RPMI8226 (cell line): ENCODE measurements at regions not wholly inside any gene's neighbourhood (a gene's known extent, or its start where the extent isn't known, plus 50 kb on each side); places are given as distances from the start of the nearest gene placed in this dataset.
A peak's percentile ranks its signal among the peaks of the same experiment; 100 is the strongest.

Experiments
- DNase-seq: peaks from one replicate; pipeline ENCODE4 v3.0.0-alpha.2; 2015

GRCh38 chr7:85561706-85562105 is 374.9 kb upstream of the SEMA3D start:
- DNase-seq, result no peak

DNA sequence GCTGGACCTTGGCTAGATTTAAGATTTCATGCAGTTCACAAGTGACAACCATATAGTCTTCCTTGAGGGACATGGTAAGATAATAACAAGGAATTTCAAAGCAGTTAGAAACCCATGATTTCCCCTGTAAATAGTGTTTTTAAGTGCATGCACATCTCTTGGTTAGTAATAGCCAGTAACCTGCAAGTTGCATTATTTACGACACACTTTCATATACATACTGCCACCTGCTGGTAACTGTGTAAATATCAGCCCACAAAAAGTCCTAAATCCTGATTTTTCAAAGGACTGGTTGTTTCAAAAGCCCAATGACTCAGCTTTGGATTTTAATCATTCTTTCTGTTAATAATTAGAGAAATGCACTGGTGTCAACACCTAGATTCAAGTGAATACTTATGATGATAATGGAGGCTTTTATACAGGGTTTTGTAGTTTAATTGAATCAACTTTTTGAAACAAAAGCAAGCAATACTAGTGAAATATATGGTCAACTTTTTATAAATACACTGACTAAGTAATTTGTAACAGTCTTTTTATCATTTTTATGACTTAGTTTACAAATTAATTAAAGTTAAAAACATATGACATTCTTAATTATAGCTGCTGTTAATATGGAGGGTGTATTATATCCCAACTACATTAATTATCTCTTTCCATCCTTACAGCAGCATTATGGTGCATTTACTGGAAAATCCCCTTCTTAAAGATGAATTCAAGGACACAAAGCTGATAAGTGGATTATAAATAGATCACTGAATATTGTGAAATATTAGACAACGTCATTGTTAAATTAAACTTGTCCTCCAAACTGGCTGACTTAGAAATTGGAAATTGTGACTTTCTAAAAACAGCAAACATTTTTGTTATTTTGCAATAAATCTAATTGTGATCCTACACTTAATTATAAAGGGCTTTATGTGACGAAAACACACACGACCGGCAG is 367.7 kb upstream of the SEMA3D start:
- peak; percentile 67 for DNase-seq

DNA sequence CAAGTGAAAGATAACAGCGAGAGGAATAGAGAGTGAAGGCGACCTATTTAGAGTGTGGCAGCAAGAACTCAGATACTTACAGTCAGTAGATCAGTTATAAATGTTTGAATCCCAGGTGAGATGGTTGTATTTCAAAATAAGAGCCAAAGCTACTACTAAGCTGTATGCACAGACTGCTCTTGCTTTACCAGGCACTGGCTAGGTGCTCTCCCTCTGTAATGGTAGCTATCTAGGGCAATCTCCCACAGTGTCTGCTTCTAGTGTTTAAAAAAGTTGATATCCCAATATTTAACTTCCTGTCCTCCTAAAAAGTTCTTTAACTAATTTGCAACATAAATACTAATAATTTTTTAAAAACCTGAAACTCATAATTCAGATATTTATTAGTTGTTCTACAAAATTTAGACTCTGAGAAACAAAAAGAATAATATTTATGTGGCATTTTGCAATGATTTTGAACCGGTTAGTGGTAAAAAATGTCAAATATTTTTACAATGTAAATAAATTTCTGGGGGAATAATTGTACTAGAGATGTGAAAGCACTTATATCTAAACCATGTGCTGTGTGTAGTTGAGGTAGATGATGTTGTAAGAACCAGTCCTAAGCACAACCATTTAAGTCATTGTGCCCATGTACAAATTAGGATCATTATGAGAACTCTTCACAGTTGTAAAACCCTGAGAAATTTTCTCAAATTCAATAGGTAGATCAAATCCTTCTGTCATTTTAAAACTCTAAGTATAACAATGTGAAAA is 349.3 kb upstream of the SEMA3D start:
- no peak for DNase-seq

DNA sequence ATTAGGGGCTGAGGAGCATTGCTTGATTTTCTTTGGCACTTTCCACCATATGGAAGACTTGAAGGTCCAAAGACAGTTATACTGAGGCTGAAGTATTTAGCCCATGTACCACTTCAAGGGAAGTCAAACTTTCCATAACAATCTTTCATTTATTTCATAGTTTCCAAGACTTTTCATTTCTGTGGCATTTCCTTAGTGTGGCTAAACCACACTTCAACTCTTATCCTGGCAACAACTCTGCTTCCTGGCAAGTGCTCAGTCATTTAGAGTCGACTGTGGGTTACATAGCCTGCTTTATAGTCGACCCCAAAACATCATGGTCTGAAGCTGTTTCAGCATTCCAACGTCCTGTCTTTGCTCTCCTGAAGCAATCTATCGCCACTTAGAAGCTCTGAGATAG is 343.0 kb upstream of the SEMA3D start:
- DNase-seq, result no peak

DNA sequence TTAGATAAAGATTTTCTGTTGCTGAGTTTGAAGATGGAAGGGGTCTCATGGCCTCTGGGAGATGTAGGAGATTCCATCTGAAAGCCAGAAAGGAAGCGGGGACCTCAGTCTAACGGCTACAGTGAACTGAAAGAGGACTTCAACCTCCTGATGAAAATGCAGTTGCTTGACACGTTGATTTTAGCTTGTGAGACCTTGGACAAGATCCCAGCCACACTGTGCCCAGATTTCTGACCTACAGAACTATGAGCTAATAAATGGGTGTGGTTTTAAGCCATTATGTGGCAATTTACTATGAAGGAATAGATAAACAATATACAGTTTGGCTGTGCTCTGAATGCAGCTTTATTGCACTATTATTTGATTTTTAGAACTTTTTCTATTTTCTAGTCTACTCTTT is 342.3 kb upstream of the SEMA3D start:
- no peak for DNase-seq

GRCh38 chr7:85528581-85528980 is 341.7 kb upstream of the SEMA3D start:
- no peak for DNase-seq

- no peak for DNase-seq
Observed at GRCh38 chr7:85525676-85526075, 338.8 kb upstream of the SEMA3D start.

DNA sequence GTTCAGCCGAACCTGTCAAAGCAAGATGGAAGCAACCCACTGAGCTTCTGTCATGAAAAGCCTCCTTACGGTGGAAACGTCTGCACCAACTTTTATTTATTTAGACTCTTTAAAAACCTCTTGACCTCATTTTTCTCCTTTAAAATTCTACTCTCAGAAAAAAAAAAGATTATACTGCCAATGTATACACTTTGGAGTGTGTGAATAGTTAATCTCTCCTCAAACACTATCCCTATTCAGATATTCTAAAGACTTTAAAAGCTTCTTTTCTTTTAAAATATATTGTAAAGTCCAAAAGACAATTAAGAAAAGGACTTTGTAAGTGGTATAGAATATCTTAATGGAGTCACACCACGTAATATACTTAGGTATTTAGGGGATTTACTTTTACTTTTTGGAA is 335.2 kb upstream of the SEMA3D start:
- no peak for DNase-seq

- DNase-seq, result no peak
Observed at GRCh38 chr7:85521108-85521694, 334.3 kb upstream of the SEMA3D start.

- DNase-seq, result no peak
Observed at GRCh38 chr7:85520175-85520574, 333.3 kb upstream of the SEMA3D start.

- DNase-seq, result no peak
Observed at GRCh38 chr7:85516675-85517074, 329.8 kb upstream of the SEMA3D start.

DNA sequence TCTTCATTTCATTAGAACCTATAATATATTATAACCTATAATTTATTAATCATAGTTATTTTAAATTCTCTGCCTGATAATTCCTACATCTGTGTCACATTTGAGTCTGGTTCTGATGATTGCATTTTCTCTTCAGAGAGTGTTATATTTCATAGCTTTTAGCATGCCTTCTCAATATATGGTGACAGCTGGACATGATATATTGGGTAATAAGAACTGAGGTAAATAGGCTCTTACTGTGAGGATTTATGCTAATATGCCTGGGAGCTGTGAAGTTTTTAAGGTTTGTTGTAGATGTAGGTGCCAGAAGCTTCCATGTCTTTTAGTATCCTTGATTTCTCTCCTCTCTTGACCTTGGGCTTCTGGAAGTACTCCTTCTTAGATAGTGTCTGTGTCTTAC is 325.9 kb upstream of the SEMA3D start:
- DNase-seq, result no peak

DNA sequence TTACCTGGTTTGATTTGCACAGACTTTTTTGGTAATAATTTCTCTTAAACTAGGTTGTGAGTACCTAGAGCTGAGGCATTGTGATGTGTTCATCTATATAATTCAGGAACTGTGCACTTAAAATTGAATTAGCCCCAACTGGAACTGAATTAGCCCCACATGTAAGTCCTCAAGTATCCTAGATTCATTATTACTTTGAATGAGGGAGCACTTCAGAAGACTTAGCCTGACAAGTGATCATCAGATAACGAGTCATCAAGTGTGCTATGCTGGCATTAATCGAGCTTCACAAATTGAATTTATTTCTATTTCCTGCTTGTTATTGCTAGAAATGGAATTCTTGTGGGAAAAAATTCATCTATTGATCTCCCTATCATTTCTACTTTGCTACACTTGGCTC is 323.4 kb upstream of the SEMA3D start:
- no peak for DNase-seq

DNA sequence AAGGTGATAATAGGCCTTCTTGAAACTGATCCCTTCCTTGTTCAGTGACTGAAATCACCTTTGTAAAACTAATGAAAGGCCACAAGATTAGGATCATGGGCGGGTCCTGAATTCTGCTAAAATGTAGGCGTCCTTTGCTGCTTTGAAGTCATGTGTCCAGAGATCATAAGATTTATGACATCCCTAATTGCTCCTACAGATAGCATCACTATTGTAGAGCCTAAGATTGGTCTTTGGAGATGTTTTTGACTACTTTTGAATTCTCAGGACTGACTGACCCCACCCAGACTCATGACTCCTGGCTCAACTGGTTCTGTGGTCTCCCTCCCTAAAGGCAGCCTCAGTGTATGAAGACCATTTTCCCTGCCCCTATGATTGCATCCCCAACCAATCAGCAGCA is 322.6 kb upstream of the SEMA3D start:
- no peak for DNase-seq

GRCh38 chr7:85508642-85509410 is 322.0 kb upstream of the SEMA3D start:
- no peak for DNase-seq

DNA sequence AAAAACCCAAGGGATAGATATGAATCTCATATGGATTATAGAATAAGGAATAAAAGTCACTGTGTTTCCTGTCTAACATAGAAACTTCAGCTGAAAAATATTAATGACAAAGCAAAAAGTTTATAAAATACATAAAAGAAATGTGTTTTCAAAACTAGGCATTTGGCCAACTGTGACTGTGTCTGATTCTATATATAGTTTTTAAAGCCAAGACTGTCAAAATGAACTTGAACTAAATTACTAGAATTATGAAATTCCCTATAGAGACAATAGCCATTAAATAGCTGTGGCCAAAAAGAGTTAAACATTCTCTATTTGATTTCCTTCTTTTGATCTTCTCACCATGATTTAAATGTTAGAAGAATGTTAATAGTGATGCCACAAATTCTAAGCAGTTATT is 311.2 kb upstream of the SEMA3D start:
- peak; percentile 9 for DNase-seq

- peak; percentile 7 for DNase-seq
Observed at GRCh38 chr7:85489498-85489897, 302.6 kb upstream of the SEMA3D start.

GRCh38 chr7:85488406-85488805 is 301.6 kb upstream of the SEMA3D start:
- no peak for DNase-seq

DNA sequence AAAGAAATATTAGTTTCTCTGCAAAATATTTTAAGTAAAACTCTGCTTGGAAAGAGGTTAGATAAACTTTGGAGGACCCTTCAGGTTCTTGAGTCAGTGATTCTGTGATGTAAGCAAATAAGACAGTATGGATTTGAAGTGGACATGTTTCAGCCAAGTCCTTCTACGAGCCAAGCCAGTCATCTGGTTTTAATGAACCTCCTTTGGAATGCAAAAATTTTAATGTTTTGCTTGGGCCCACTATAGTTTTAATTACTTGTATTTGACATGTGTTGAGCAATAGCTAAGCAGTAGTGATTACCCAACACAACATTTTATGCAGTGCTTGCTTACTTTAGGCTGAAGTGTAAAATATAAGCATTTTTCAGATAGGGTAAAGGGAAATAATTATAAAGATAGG is 296.3 kb upstream of the SEMA3D start:
- no peak for DNase-seq

DNA sequence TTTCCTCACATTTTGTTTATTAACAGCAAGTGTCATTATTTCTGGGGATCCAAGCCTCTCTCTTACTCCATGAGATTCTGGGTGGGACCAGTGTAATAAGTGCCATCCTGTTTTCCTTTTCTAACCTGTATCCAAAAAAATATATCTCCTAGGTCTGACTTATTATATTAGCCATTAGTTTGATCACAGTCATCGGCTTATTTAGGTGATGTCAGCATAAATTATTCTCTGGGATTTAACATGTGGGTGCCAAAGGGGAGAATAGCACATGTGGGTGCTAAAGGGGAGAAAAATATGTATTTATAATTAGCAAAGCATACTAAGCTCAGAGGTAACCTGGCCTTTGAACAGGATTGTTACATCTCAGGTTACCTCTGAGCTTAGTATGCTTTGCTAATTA is 293.8 kb upstream of the SEMA3D start:
- DNase-seq, result no peak

DNA sequence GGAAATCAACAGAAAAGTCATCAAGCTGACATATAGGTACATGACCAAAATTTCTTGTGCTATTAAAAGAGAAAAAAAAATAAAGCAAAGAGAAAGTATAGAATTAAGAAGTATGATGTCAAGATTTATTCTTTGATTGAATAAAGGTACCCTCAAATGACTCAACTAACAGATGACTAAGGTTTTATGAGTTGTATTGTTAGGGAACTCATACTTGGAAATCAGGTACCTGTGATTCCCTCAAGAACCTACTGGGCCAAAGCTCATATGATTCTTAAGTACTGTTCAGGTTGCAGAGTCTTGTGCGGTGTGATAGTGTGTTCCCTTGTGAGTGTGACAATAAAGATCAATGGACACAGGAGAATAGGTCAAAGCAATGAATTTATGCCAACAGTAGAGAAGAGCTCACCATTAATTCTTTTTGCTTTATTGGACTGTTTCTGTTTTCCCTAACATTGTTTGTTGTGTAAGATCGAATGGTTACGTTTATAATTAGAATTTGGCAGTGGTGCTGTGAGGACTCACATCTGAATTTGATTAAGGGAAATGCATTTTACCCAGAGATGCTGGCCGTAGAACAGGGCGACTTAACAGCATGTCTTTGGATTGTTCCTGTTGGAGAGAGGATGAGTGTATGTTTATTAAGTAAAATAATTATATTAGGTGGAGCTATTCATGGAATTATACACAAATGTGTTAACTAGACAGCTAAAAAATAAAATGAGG is 293.2 kb upstream of the SEMA3D start:
- no peak for DNase-seq

DNA sequence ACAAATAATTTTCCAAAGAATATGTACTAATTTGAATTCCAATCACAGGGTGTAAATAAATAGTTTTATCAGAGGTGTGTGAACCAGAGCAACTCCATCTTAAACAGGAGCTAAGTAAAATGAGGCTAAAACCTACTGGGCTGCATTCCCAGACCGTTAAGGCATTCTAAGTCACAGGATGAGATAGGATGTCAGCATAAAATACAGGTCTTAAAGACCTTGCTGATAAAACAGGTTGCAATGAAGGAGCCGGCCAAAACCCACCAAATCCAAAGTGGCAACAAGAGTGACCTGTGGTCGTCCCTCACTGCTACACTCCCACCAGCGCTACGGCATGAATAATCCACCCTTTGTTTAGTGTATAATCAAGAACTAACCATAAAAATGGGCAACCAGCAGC is 291.7 kb upstream of the SEMA3D start:
- no peak for DNase-seq
